Upper lobe of right lung (tissue), 1 donor: ENCODE measurements at regions not wholly inside any gene's neighbourhood (a gene's known extent, or its start where the extent isn't known, plus 50 kb on each side); places are given as distances from the start of the nearest gene placed in this dataset.
A peak's percentile ranks its signal among the peaks of the same experiment; 100 is the strongest.

Experiments used
- ATAC-seq: fragments of 200-7000 bp; cut with Tn5 transposase; one replicate; pipeline ENCODE4 v1.9.1; 2020; ENCODE audit warnings: mild to moderate bottlenecking, moderate library complexity
- DNase-seq: peaks from one replicate; pipeline ENCODE4 v3.0.0-alpha.2; 2020
- H3K27ac ChIP-seq: fragments of 200-600 bp; one replicate; pipeline ENCODE4 v1.8.0; 2022
- H3K27me3 ChIP-seq: fragments of 200-600 bp; one replicate; pipeline ENCODE4 v1.8.0; 2022; ENCODE audit warnings: mild to moderate bottlenecking
- H3K36me3 ChIP-seq: fragments of 200-600 bp; one replicate; pipeline ENCODE4 v1.8.0; 2022
- H3K4me1 ChIP-seq: fragments of 200-600 bp; one replicate; pipeline ENCODE4 v1.8.0; 2022
- H3K4me3 ChIP-seq: fragments of 200-600 bp; one replicate; pipeline ENCODE4 v1.8.0; 2022; ENCODE audit warnings: mild to moderate bottlenecking
- H3K9me3 ChIP-seq: fragments of 200-600 bp; one replicate; pipeline ENCODE4 v1.8.0; 2022
- CTCF ChIP-seq: fragments of 200-600 bp; IDR thresholded peaks from one replicate; pipeline ENCODE4 v1.8.0; 2022; ENCODE audit warnings: antibody characterized with exemption
- intact Hi-C: fragments of 100-400 bp; cut with DNase I; formaldehyde crosslinking; loops from one replicate; pipeline ENCODE4 v1.11.0; 2022
- donor health status: DM: no; HTN: yes; CAD: no; lungs with severe emphysema.

- H3K9me3 ChIP-seq: no peaks in the 10 kb centered on the region
- no peaks in the 10 kb centered on the region for H3K36me3 ChIP-seq
- peaks cover 1% of the 10 kb centered on the region for H3K27me3 ChIP-seq
- no peak for TF ChIP-seq CTCF
- intact Hi-C loops: no loop called here
- ATAC-seq: peak; percentile 77
- H3K4me3 ChIP-seq: peak overlapping the region; percentile 67
- H3K4me1 ChIP-seq: peaks cover 26% of the 10 kb centered on the region
- H3K27ac ChIP-seq: peak overlapping the region; percentile 76
- peak; percentile 86 for DNase-seq
Observed at GRCh38 chr9:96022445-96023051, 147.1 kb downstream of the ERCC6L2 start.

DNA sequence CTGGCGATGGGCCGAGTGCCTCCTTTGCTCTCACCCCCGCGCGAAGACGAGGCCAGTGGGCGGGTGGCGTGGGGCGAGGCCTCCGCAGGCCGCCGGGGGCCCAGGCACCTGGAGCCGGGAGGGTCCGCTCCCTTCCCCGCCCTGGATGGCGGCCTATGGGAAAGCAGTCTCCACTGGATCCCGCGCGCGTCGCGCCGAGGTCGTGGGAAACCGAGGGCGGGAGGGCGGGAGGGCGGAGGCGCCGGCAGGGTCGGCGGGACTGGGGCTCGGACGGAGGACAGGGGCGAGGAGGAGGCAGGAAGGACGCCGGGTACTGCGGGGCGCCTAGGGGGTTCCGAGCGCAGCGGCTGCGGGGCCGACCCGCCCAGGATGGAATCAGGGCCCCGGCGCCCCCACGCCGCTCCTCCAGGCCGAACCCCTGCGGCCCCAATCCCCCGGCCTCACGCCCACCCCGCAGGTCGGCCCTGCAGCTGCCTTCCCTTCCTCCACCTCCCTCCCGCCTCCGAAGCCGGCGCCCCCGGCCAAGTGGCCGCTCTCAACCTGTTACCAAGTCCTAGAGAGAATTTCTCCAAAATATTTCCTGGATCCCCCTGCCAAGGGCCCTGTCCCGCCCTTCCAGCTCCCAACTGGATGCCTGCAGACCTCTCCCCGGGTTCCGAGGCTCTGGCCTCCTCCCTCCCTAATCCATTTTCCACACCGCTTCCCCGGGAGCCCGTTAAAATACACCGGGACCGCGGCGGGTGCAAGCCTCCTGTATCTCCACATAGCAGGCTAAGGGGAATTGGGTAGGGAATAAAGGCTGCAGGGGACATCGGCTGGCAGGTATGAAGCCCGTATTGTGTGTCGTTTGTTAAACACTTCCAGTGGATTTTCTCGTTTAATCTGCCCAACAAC lies 146.3 kb downstream of the ERCC6L2 start:
- intact Hi-C loops: no loop called here
- H3K4me3 ChIP-seq: peak overlapping the region; percentile 67
- H3K27ac ChIP-seq: peak overlapping the region; percentile 76
- ATAC-seq: peak; percentile 11
- peak; percentile 67 for DNase-seq
- no peaks in the 10 kb centered on the region for H3K9me3 ChIP-seq
- H3K4me1 ChIP-seq: peaks cover 23% of the 10 kb centered on the region
- no peaks in the 10 kb centered on the region for H3K27me3 ChIP-seq
- no peaks in the 10 kb centered on the region for H3K36me3 ChIP-seq
- TF ChIP-seq CTCF: no peak

- H3K36me3 ChIP-seq: no peaks in the 10 kb centered on the region
- no peak for TF ChIP-seq CTCF
- H3K4me1 ChIP-seq: peaks cover 23% of the 10 kb centered on the region
- peak overlapping the region; percentile 67 for H3K4me3 ChIP-seq
- intact Hi-C loops: no loop called here
- DNase-seq: peak; percentile 76
- peak overlapping the region; percentile 76 for H3K27ac ChIP-seq
- H3K9me3 ChIP-seq: no peaks in the 10 kb centered on the region
- ATAC-seq: peak; percentile 56
- H3K27me3 ChIP-seq: no peaks in the 10 kb centered on the region
Observed at GRCh38 chr9:96020792-96021550, 145.5 kb downstream of the ERCC6L2 start.

- intact Hi-C loops: no loop called here
- Histone ChIP-seq H3K4me3 (peak overlapping the region; percentile 67), H3K27me3 (no peaks in the 10 kb centered on the region), H3K36me3 (no peaks in the 10 kb centered on the region), H3K27ac (peak overlapping the region; percentile 76), H3K4me1 (peaks cover 23% of the 10 kb centered on the region), H3K9me3 (no peaks in the 10 kb centered on the region)
- no peak for TF ChIP-seq CTCF
- ATAC-seq (no peak), DNase-seq (peak; percentile 56)
Observed at GRCh38 chr9:96020300-96020791, 144.9 kb downstream of the ERCC6L2 start.
